HG02571 (cell line): ENCODE measurements at regions not wholly inside any gene's neighbourhood (a gene's known extent, or its start where the extent isn't known, plus 50 kb on each side); places are given as distances from the start of the nearest gene placed in this dataset.

Experiments used
- ATAC-seq: cut with Tn5 transposase; IDR thresholded peaks from one replicate; pipeline ENCODE4 v1.9.1; 2021; ENCODE audit warnings: mild to moderate bottlenecking, moderate library complexity; ENCODE audit not compliant: unreplicated experiment

GRCh38 chr2:163541943-163542342, 193.9 kb downstream of the FIGN start:
- ATAC-seq, result no peak

- no peak for ATAC-seq
Observed at GRCh38 chr2:163541495-163541894, 194.3 kb downstream of the FIGN start.

- ATAC-seq, result no peak
Observed at GRCh38 chr2:163528640-163529217, 207.1 kb downstream of the FIGN start.

GRCh38 chr2:163527381-163527780, 208.4 kb downstream of the FIGN start:
- no peak for ATAC-seq

- no peak for ATAC-seq
Observed at GRCh38 chr2:163518762-163519161, 217.0 kb downstream of the FIGN start.

GRCh38 chr2:163515836-163516235, 220.0 kb downstream of the FIGN start:
- no peak for ATAC-seq

- ATAC-seq, result no peak
Observed at GRCh38 chr2:163505281-163505680, 230.5 kb downstream of the FIGN start.

GRCh38 chr2:163493359-163494298, 242.2 kb downstream of the FIGN start:
- no peak for ATAC-seq

GRCh38 chr2:163491850-163492249, 244.0 kb downstream of the FIGN start:
- ATAC-seq, result no peak

- no peak for ATAC-seq
Observed at GRCh38 chr2:163490281-163490680, 245.5 kb downstream of the FIGN start.

- no peak for ATAC-seq
Observed at GRCh38 chr2:163481515-163481914, 254.3 kb downstream of the FIGN start.

GRCh38 chr2:163479599-163479998, 256.2 kb downstream of the FIGN start:
- no peak for ATAC-seq

- no peak for ATAC-seq
Observed at GRCh38 chr2:163475815-163476214, 260.0 kb downstream of the FIGN start.

GRCh38 chr2:163474889-163475288, 260.9 kb downstream of the FIGN start:
- ATAC-seq, result no peak

GRCh38 chr2:163474319-163474744, 261.5 kb downstream of the FIGN start:
- ATAC-seq, result no peak

GRCh38 chr2:163471947-163472346, 263.9 kb downstream of the FIGN start:
- ATAC-seq, result no peak

- ATAC-seq, result no peak
Observed at GRCh38 chr2:163469561-163469962, 266.2 kb downstream of the FIGN start.

- no peak for ATAC-seq
Observed at GRCh38 chr2:163467251-163467630, 268.6 kb downstream of the FIGN start.

- ATAC-seq, result no peak
Observed at GRCh38 chr2:163466331-163467250, 269.2 kb downstream of the FIGN start.

- no peak for ATAC-seq
Observed at GRCh38 chr2:163465440-163465839, 270.4 kb downstream of the FIGN start.

- no peak for ATAC-seq
Observed at GRCh38 chr2:163463411-163463810, 272.4 kb downstream of the FIGN start.
